HEK293T (cell line): ENCODE measurements at regions not wholly inside any gene's neighbourhood (a gene's known extent, or its start where the extent isn't known, plus 50 kb on each side); places are given as distances from the start of the nearest gene placed in this dataset.

Source experiments
- CTBP1 ChIP-seq: fragments of 450-650 bp; IDR thresholded peaks from 2 replicates; pipeline ENCODE4 v1.6.1; 2016; ENCODE audit warnings: borderline replicate concordance
- ELF4 ChIP-seq: fragments of 450-650 bp; IDR thresholded peaks from 2 replicates; pipeline ENCODE4 v1.6.1; 2017; ENCODE audit warnings: antibody characterized with exemption
- FOXK2 ChIP-seq: fragments of 450-650 bp; IDR thresholded peaks from 2 replicates; pipeline ENCODE4 v1.6.1; 2016; ENCODE audit warnings: mild to moderate bottlenecking
- FOXM1 ChIP-seq: fragments of 450-650 bp; IDR thresholded peaks from 2 replicates; pipeline ENCODE4 v1.6.1; 2017; ENCODE audit warnings: mild to moderate bottlenecking, borderline replicate concordance
- SUZ12 ChIP-seq: fragments of 450-650 bp; IDR thresholded peaks from 2 replicates; pipeline ENCODE4 v1.6.1; 2016; ENCODE audit warnings: mild to moderate bottlenecking
- TF ChIP-seq, protein P1 (sequence below): fragments of 450-650 bp; IDR thresholded peaks from 2 replicates; pipeline ENCODE4 v1.6.1; 2016

DNA sequence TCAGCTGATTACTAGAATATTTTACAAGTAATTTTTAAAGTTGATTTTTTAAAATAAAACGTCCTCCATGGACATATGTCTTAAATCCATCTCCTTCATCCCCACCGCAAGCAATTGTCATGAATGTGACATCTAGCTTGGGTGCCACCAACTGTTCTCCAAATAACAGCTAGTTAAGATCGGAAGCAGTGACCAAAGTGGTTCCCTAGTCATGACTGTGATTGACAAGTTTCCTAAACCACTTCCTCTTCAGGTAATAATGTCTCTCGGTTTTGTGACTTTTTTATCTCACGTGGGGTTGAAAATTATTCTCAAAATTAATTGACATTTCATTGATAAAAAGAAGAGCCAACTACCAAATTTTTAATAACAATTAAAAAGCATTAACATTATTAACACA, 135.3 kb upstream of the MIR17HG start:
- TF ChIP-seq, protein P1, sequence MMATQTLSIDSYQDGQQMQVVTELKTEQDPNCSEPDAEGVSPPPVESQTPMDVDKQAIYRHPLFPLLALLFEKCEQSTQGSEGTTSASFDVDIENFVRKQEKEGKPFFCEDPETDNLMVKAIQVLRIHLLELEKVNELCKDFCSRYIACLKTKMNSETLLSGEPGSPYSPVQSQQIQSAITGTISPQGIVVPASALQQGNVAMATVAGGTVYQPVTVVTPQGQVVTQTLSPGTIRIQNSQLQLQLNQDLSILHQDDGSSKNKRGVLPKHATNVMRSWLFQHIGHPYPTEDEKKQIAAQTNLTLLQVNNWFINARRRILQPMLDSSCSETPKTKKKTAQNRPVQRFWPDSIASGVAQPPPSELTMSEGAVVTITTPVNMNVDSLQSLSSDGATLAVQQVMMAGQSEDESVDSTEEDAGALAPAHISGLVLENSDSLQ: no peak
- no peak for TF ChIP-seq SUZ12
- no peak for TF ChIP-seq FOXK2
- TF ChIP-seq ELF4: no peak
- no peak for TF ChIP-seq FOXM1
- no peak for TF ChIP-seq CTBP1
